ENCODE measurements at regions not wholly inside any gene's neighbourhood (a gene's known extent, or its start where the extent isn't known, plus 50 kb on each side); places are given as distances from the start of the nearest gene placed in this dataset.

GRCh38 chrX:4964112-4964511, 1250.7 kb upstream of the PRKX start:
- TF ChIP-seq CTCF (IDR thresholded peaks at IDR 0.05): no peak
- TF ChIP-seq ZFX (IDR thresholded peaks at IDR 0.05; ENCODE audit: borderline replicate concordance): no peak
